Stimulated activated CD4-positive, alpha-beta T cell treated with anti-CD3 and anti-CD28 coated beads, Interleukin-15, amount 100 ng/mL, for 24 hours (primary cell): ENCODE measurements at regions not wholly inside any gene's neighbourhood (a gene's known extent, or its start where the extent isn't known, plus 50 kb on each side); places are given as distances from the start of the nearest gene placed in this dataset.
"Not testable (repeated sequence)": the region's sequence is repeated elsewhere in the genome, so short reads cannot be mapped to it uniquely, and the experiment has no call there.

Experiments
- DNase-seq: peaks from one replicate; pipeline ENCODE4 v3.0.0-alpha.2; 2020

GRCh38 chr3:153623834-153624233, 461.8 kb downstream of the RAP2B start:
- no peak for DNase-seq

- DNase-seq, result peak; percentile 47
Measured at GRCh38 chr3:153624310-153625030, 462.4 kb downstream of the RAP2B start.

- DNase-seq, result no peak
Measured at GRCh38 chr3:153625506-153625905, 463.5 kb downstream of the RAP2B start.

GRCh38 chr3:153626158-153626557, 464.1 kb downstream of the RAP2B start:
- peak; percentile 30 for DNase-seq

GRCh38 chr3:153628591-153628990, 466.6 kb downstream of the RAP2B start:
- DNase-seq, result no peak

- DNase-seq, result no peak
Measured at GRCh38 chr3:153629148-153629547, 467.1 kb downstream of the RAP2B start.

- no peak for DNase-seq
Measured at GRCh38 chr3:153631102-153631501, 469.1 kb downstream of the RAP2B start.

- DNase-seq, result no peak
Measured at GRCh38 chr3:153631664-153632063, 469.6 kb downstream of the RAP2B start.

GRCh38 chr3:153633407-153633806, 471.4 kb downstream of the RAP2B start:
- peak; percentile 26 for DNase-seq

GRCh38 chr3:153634683-153635082, 472.7 kb downstream of the RAP2B start:
- DNase-seq, result no peak

GRCh38 chr3:153639631-153640030, 477.6 kb downstream of the RAP2B start:
- no peak for DNase-seq

GRCh38 chr3:153640689-153641665, 479.0 kb downstream of the RAP2B start:
- DNase-seq, result no peak

GRCh38 chr3:153642576-153642975, 478.6 kb upstream of the ARHGEF26 start:
- not testable (repeated sequence) for DNase-seq

- DNase-seq, result not testable (repeated sequence)
Measured at GRCh38 chr3:153643471-153643870, 477.7 kb upstream of the ARHGEF26 start.

- no peak for DNase-seq
Measured at GRCh38 chr3:153649286-153649839, 471.8 kb upstream of the ARHGEF26 start.

- DNase-seq, result no peak
Measured at GRCh38 chr3:153652076-153652475, 469.1 kb upstream of the ARHGEF26 start.

- no peak for DNase-seq
Measured at GRCh38 chr3:153657046-153657445, 464.1 kb upstream of the ARHGEF26 start.

GRCh38 chr3:153657461-153657860, 463.7 kb upstream of the ARHGEF26 start:
- DNase-seq, result no peak

- no peak for DNase-seq
Measured at GRCh38 chr3:153658136-153658535, 463.1 kb upstream of the ARHGEF26 start.

- DNase-seq, result no peak
Measured at GRCh38 chr3:153666991-153667740, 454.0 kb upstream of the ARHGEF26 start.

- DNase-seq, result no peak
Measured at GRCh38 chr3:153669527-153669926, 451.7 kb upstream of the ARHGEF26 start.

- DNase-seq, result no peak
Measured at GRCh38 chr3:153670577-153670976, 450.6 kb upstream of the ARHGEF26 start.

GRCh38 chr3:153673853-153674252, 447.3 kb upstream of the ARHGEF26 start:
- DNase-seq, result no peak
